Inferior parietal cortex (tissue), 1 donor: ENCODE measurements at regions not wholly inside any gene's neighbourhood (a gene's known extent, or its start where the extent isn't known, plus 50 kb on each side); places are given as distances from the start of the nearest gene placed in this dataset.
"Not testable (repeated sequence)": the region's sequence is repeated elsewhere in the genome, so short reads cannot be mapped to it uniquely, and the experiment has no call there.

Experiments
- DNase-seq: peaks from one replicate; pipeline ENCODE4 v3.0.0-alpha.2; 2016; ENCODE audit errors: extremely low spot score

GRCh38 chr15:69675731-69676130, 223.1 kb downstream of the RPLP1 start:
- no peak for DNase-seq

- DNase-seq: no peak
Observed at GRCh38 chr15:69677403-69677802, 224.8 kb downstream of the RPLP1 start.

GRCh38 chr15:69679623-69680228, 227.1 kb downstream of the RPLP1 start:
- DNase-seq: no peak

GRCh38 chr15:69684823-69685222, 232.2 kb downstream of the RPLP1 start:
- DNase-seq: not testable (repeated sequence)

- DNase-seq: no peak
Observed at GRCh38 chr15:69685512-69686452, 233.2 kb downstream of the RPLP1 start.

- DNase-seq: no peak
Observed at GRCh38 chr15:69686626-69687025, 234.0 kb downstream of the RPLP1 start.

- no peak for DNase-seq
Observed at GRCh38 chr15:69689133-69689532, 236.5 kb downstream of the RPLP1 start.

GRCh38 chr15:69691307-69692015, 238.8 kb downstream of the RPLP1 start:
- no peak for DNase-seq

GRCh38 chr15:69692342-69692741, 239.7 kb downstream of the RPLP1 start:
- DNase-seq: no peak

GRCh38 chr15:69693059-69693458, 240.4 kb downstream of the RPLP1 start:
- no peak for DNase-seq

- no peak for DNase-seq
Observed at GRCh38 chr15:69696946-69697345, 244.3 kb downstream of the RPLP1 start.

GRCh38 chr15:69697916-69698315, 245.3 kb downstream of the RPLP1 start:
- DNase-seq: no peak

GRCh38 chr15:69699096-69699495, 246.5 kb downstream of the RPLP1 start:
- DNase-seq: no peak

- DNase-seq: no peak
Observed at GRCh38 chr15:69700380-69700779, 247.8 kb downstream of the RPLP1 start.

- DNase-seq: no peak
Observed at GRCh38 chr15:69701198-69701597, 248.6 kb downstream of the RPLP1 start.

GRCh38 chr15:69703532-69704187, 251.0 kb downstream of the RPLP1 start:
- peak; percentile 29 for DNase-seq

GRCh38 chr15:69704229-69704628, 251.6 kb downstream of the RPLP1 start:
- no peak for DNase-seq

- DNase-seq: no peak
Observed at GRCh38 chr15:69704700-69705099, 252.1 kb downstream of the RPLP1 start.

- DNase-seq: no peak
Observed at GRCh38 chr15:69706353-69707097, 253.9 kb downstream of the RPLP1 start.

GRCh38 chr15:69707241-69707640, 254.6 kb downstream of the RPLP1 start:
- not testable (repeated sequence) for DNase-seq

- DNase-seq: not testable (repeated sequence)
Observed at GRCh38 chr15:69708436-69709122, 256.0 kb downstream of the RPLP1 start.
